ENCODE measurements at regions not wholly inside any gene's neighbourhood (a gene's known extent, or its start where the extent isn't known, plus 50 kb on each side); places are given as distances from the start of the nearest gene placed in this dataset.

DNA sequence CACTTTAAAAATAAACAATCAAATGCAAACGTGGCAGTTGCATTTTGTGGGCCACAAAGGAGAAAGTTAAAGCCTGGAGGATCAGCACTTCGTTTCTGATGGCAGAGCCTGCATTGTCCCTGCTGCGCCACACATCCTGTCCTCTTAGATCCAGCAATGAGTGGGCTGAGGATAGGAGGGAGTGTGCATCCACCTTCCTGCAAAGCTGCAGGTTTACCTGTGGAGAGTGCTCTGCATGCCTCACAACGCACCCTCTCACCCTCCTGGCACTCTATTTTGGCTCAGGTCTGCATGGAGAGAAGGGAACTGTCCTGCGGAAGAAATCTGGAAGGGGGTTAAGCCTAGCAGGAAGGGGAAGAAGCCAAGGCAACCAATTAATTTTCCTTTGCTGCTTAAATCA, 212.2 kb upstream of the SLC24A2 start:
- Mint-ChIP-seq H3K4me3 (no peak overlapping the region), H3K9me3 (peaks cover 2% of the 10 kb centered on the region), H3K36me3 (ENCODE audit: low read depth) (no peaks in the 10 kb centered on the region), H3K27me3 (ENCODE audit: low read depth) (no peaks in the 10 kb centered on the region), H3K4me1 (peaks cover 19% of the 10 kb centered on the region), H3K27ac (ENCODE audit: unreplicated experiment) (no peak overlapping the region)
- DNase-seq (ENCODE audit: low read depth, low spot score), result no peak
- TF ChIP-seq, protein P1, sequence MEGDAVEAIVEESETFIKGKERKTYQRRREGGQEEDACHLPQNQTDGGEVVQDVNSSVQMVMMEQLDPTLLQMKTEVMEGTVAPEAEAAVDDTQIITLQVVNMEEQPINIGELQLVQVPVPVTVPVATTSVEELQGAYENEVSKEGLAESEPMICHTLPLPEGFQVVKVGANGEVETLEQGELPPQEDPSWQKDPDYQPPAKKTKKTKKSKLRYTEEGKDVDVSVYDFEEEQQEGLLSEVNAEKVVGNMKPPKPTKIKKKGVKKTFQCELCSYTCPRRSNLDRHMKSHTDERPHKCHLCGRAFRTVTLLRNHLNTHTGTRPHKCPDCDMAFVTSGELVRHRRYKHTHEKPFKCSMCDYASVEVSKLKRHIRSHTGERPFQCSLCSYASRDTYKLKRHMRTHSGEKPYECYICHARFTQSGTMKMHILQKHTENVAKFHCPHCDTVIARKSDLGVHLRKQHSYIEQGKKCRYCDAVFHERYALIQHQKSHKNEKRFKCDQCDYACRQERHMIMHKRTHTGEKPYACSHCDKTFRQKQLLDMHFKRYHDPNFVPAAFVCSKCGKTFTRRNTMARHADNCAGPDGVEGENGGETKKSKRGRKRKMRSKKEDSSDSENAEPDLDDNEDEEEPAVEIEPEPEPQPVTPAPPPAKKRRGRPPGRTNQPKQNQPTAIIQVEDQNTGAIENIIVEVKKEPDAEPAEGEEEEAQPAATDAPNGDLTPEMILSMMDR (conservative IDR thresholded peaks at IDR 0.05), result no peak

GRCh38 chr9:19999491-20000057, 210.7 kb upstream of the SLC24A2 start:
- no peak overlapping the region for H3K4me3 Mint-ChIP-seq
- no peaks in the 10 kb centered on the region for H3K27me3 Mint-ChIP-seq (ENCODE audit: low read depth)
- no peak for DNase-seq (ENCODE audit: low read depth, low spot score)
- TF ChIP-seq, protein P1 (conservative IDR thresholded peaks at IDR 0.05), result no peak
- H3K4me1 Mint-ChIP-seq, result peaks cover 19% of the 10 kb centered on the region
- H3K9me3 Mint-ChIP-seq, result peaks cover 2% of the 10 kb centered on the region
- no peak overlapping the region for H3K27ac Mint-ChIP-seq (ENCODE audit: unreplicated experiment)
- H3K36me3 Mint-ChIP-seq (ENCODE audit: low read depth), result no peaks in the 10 kb centered on the region

- no peak for DNase-seq (ENCODE audit: low read depth, low spot score)
- no peak overlapping the region for H3K27ac Mint-ChIP-seq (ENCODE audit: unreplicated experiment)
- TF ChIP-seq, protein P1 (conservative IDR thresholded peaks at IDR 0.05), result no peak
- H3K4me1 Mint-ChIP-seq, result peaks cover 19% of the 10 kb centered on the region
- H3K9me3 Mint-ChIP-seq, result peaks cover 2% of the 10 kb centered on the region
- no peaks in the 10 kb centered on the region for H3K36me3 Mint-ChIP-seq (ENCODE audit: low read depth)
- H3K4me3 Mint-ChIP-seq, result no peak overlapping the region
- H3K27me3 Mint-ChIP-seq (ENCODE audit: low read depth), result no peaks in the 10 kb centered on the region
Observed at GRCh38 chr9:19998823-19999455, 210.1 kb upstream of the SLC24A2 start.

- TF ChIP-seq, protein P1 (conservative IDR thresholded peaks at IDR 0.05), result no peak
- H3K4me3 Mint-ChIP-seq, result no peak overlapping the region
- peaks cover 19% of the 10 kb centered on the region for H3K4me1 Mint-ChIP-seq
- no peaks in the 10 kb centered on the region for H3K27me3 Mint-ChIP-seq (ENCODE audit: low read depth)
- H3K36me3 Mint-ChIP-seq (ENCODE audit: low read depth), result no peaks in the 10 kb centered on the region
- no peak overlapping the region for H3K27ac Mint-ChIP-seq (ENCODE audit: unreplicated experiment)
- DNase-seq (ENCODE audit: low read depth, low spot score), result no peak
- peaks cover 2% of the 10 kb centered on the region for H3K9me3 Mint-ChIP-seq
Observed at GRCh38 chr9:19998153-19998552, 209.3 kb upstream of the SLC24A2 start.

DNA sequence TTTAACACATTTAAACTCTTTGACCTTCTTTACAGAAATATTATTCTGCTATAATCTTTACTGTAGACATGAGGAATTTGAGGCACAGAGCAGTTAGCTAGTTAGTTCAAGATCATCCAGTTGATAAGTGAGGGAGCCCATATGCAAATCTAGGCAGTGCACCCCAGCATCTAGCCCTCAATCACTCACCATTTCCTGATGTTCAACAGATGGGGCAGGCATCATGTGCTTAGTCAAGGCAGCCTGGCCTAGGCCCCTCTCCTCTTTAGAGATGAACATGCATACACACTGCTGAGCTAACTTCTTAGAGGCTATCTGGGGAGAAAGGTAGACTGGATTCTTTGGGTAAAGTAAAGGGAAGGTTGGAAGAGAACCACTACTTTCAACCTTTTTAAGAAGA, 206.8 kb upstream of the SLC24A2 start:
- peaks cover 13% of the 10 kb centered on the region for H3K4me1 Mint-ChIP-seq
- peaks cover 2% of the 10 kb centered on the region for H3K9me3 Mint-ChIP-seq
- H3K36me3 Mint-ChIP-seq (ENCODE audit: low read depth), result no peaks in the 10 kb centered on the region
- no peak overlapping the region for H3K27ac Mint-ChIP-seq (ENCODE audit: unreplicated experiment)
- H3K27me3 Mint-ChIP-seq (ENCODE audit: low read depth), result no peaks in the 10 kb centered on the region
- TF ChIP-seq, protein P1 (conservative IDR thresholded peaks at IDR 0.05), result no peak
- H3K4me3 Mint-ChIP-seq, result no peak overlapping the region
- DNase-seq (ENCODE audit: low read depth, low spot score), result no peak
